GOT3 (cell line): ENCODE measurements at regions not wholly inside any gene's neighbourhood (a gene's known extent, or its start where the extent isn't known, plus 50 kb on each side); places are given as distances from the start of the nearest gene placed in this dataset.
"Not testable (repeated sequence)": the region's sequence is repeated elsewhere in the genome, so short reads cannot be mapped to it uniquely, and the experiment has no call there.

Experiments used
- DNase-seq: peaks from one replicate; lab custom pipeline; 2025; ENCODE audit warnings: mixed read lengths; lab: John Stamatoyannopoulos, UW

- DNase-seq: no peak
Observed at GRCh38 chr6:2307799-2308198, 62.4 kb upstream of the GMDS start.

GRCh38 chr6:2305951-2306350 lies 60.5 kb upstream of the GMDS start:
- DNase-seq: no peak

GRCh38 chr6:2302482-2302881 lies 57.1 kb upstream of the GMDS start:
- DNase-seq: not testable (repeated sequence)

GRCh38 chr6:2296781-2297180 lies 51.4 kb upstream of the GMDS start:
- DNase-seq: no peak
